ENCODE measurements at regions not wholly inside any gene's neighbourhood (a gene's known extent, or its start where the extent isn't known, plus 50 kb on each side); places are given as distances from the start of the nearest gene placed in this dataset.

DNA sequence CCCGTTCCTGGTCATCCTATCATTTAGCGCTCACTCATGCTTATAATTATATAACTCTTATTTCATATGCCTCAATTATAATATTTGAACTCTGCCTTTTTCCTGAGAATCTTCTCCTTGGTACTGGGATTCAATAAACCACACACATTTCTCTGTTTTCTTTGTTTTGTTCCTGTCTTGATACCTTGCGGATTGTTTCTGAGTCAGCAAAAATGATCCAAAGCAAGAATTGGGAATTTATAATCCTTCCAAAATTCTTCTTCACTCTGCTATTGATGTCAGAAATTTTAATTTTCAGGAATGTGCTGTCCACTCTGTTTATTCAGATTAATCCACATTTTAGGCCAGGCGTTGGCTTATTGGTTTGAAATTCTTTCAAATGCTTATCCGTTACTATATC lies 886.0 kb downstream of the SUCLG1 start:
- TF ChIP-seq ZNF239 (CRISPR knock-in tag; IDR thresholded peaks at IDR 0.05) (no peak), EZH2 (IDR thresholded peaks at IDR 0.05; ENCODE audit: borderline replicate concordance, low read depth, low read length) (no peak), ZNF146 (CRISPR knock-in tag; IDR thresholded peaks at IDR 0.05; ENCODE audit: unreplicated experiment) (no peak), ZNF316 (IDR thresholded peaks at IDR 0.05) (peak; percentile 63), KLF6 (CRISPR knock-in tag; IDR thresholded peaks at IDR 0.05; ENCODE audit: borderline replicate concordance) (no peak), ZNF197 (CRISPR knock-in tag; IDR thresholded peaks at IDR 0.05; ENCODE audit: low read depth) (no peak), ZNF740 (CRISPR knock-in tag; IDR thresholded peaks at IDR 0.05) (no peak), ZNF740 (tag; IDR thresholded peaks at IDR 0.05) (no peak)
- TF ChIP-seq, protein P1, sequence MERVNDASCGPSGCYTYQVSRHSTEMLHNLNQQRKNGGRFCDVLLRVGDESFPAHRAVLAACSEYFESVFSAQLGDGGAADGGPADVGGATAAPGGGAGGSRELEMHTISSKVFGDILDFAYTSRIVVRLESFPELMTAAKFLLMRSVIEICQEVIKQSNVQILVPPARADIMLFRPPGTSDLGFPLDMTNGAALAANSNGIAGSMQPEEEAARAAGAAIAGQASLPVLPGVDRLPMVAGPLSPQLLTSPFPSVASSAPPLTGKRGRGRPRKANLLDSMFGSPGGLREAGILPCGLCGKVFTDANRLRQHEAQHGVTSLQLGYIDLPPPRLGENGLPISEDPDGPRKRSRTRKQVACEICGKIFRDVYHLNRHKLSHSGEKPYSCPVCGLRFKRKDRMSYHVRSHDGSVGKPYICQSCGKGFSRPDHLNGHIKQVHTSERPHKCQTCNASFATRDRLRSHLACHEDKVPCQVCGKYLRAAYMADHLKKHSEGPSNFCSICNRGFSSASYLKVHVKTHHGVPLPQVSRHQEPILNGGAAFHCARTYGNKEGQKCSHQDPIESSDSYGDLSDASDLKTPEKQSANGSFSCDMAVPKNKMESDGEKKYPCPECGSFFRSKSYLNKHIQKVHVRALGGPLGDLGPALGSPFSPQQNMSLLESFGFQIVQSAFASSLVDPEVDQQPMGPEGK (CRISPR knock-in tag; IDR thresholded peaks at IDR 0.05; ENCODE audit: borderline replicate concordance), result no peak
- TF ChIP-seq, protein P2, sequence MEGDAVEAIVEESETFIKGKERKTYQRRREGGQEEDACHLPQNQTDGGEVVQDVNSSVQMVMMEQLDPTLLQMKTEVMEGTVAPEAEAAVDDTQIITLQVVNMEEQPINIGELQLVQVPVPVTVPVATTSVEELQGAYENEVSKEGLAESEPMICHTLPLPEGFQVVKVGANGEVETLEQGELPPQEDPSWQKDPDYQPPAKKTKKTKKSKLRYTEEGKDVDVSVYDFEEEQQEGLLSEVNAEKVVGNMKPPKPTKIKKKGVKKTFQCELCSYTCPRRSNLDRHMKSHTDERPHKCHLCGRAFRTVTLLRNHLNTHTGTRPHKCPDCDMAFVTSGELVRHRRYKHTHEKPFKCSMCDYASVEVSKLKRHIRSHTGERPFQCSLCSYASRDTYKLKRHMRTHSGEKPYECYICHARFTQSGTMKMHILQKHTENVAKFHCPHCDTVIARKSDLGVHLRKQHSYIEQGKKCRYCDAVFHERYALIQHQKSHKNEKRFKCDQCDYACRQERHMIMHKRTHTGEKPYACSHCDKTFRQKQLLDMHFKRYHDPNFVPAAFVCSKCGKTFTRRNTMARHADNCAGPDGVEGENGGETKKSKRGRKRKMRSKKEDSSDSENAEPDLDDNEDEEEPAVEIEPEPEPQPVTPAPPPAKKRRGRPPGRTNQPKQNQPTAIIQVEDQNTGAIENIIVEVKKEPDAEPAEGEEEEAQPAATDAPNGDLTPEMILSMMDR (IDR thresholded peaks at IDR 0.05 in 2 of 3, conservative IDR thresholded peaks at IDR 0.05 in 1 of 3; ENCODE audit: insufficient read depth in 2 of 3, low read depth in 1 of 3, low read length in 3 of 3), result no peak
